ENCODE measurements at regions not wholly inside any gene's neighbourhood (a gene's known extent, or its start where the extent isn't known, plus 50 kb on each side); places are given as distances from the start of the nearest gene placed in this dataset.

- no peak for DNase-seq (ENCODE audit: low read depth, low spot score)
- H3K4me3 ChIP-seq (ENCODE audit: low read depth, low read length): no peak overlapping the region
- TF ChIP-seq CTCF (IDR thresholded peaks at IDR 0.05; ENCODE audit: insufficient read depth, low read length, missing control alignments): no peak
- ChIA-PET POLR2A (no interaction called here), CTCF (no interaction called here)
Observed at GRCh38 chr16:86986809-86987487, 330.2 kb downstream of the C16orf95 start.

- TF ChIP-seq CTCF (IDR thresholded peaks at IDR 0.05; ENCODE audit: insufficient read depth, low read length, missing control alignments): no peak
- H3K4me3 ChIP-seq (ENCODE audit: low read depth, low read length): no peak overlapping the region
- POLR2A ChIA-PET: no interaction called here
- CTCF ChIA-PET: no interaction called here
- DNase-seq (ENCODE audit: low read depth, low spot score): no peak
Observed at GRCh38 chr16:86987746-86988670, 329.2 kb downstream of the C16orf95 start.

GRCh38 chr16:86988920-86989696 is 328.1 kb downstream of the C16orf95 start:
- no peak for TF ChIP-seq CTCF (IDR thresholded peaks at IDR 0.05; ENCODE audit: insufficient read depth, low read length, missing control alignments)
- ChIA-PET POLR2A (no interaction called here), CTCF (interaction anchor here (1.1 to 1.5 kb wide), 3 partner anchors 29 to 73 kb away, joined by 3 to 4 read pairs (median 3); no protein-coding TSS in a partner anchor)
- H3K4me3 ChIP-seq (ENCODE audit: low read depth, low read length): no peak overlapping the region
- no peak for DNase-seq (ENCODE audit: low read depth, low spot score)

- no peak for TF ChIP-seq CTCF (IDR thresholded peaks at IDR 0.05; ENCODE audit: insufficient read depth, low read length, missing control alignments)
- ChIA-PET POLR2A (no interaction called here), CTCF (interaction anchor here (1.1 to 1.5 kb wide), 3 partner anchors 27 to 72 kb away, joined by 3 to 4 read pairs (median 3); no protein-coding TSS in a partner anchor)
- DNase-seq (ENCODE audit: low read depth, low spot score): no peak
- H3K4me3 ChIP-seq (ENCODE audit: low read depth, low read length): no peak overlapping the region
Observed at GRCh38 chr16:86990451-86990850, 326.7 kb downstream of the C16orf95 start.

GRCh38 chr16:86991679-86992078 is 325.5 kb downstream of the C16orf95 start:
- DNase-seq (ENCODE audit: low read depth, low spot score): no peak
- CTCF ChIA-PET: interaction anchor here (1.0 kb wide), 1 partner anchor 428 kb away, joined by 3 read pairs; no protein-coding TSS in a partner anchor
- H3K4me3 ChIP-seq (ENCODE audit: low read depth, low read length): no peak overlapping the region
- TF ChIP-seq CTCF (IDR thresholded peaks at IDR 0.05; ENCODE audit: insufficient read depth, low read length, missing control alignments): no peak
- POLR2A ChIA-PET: no interaction called here
